ENCODE measurements at regions not wholly inside any gene's neighbourhood (a gene's known extent, or its start where the extent isn't known, plus 50 kb on each side); places are given as distances from the start of the nearest gene placed in this dataset.
A peak's percentile ranks its signal among the peaks of the same experiment; 100 is the strongest.

DNA sequence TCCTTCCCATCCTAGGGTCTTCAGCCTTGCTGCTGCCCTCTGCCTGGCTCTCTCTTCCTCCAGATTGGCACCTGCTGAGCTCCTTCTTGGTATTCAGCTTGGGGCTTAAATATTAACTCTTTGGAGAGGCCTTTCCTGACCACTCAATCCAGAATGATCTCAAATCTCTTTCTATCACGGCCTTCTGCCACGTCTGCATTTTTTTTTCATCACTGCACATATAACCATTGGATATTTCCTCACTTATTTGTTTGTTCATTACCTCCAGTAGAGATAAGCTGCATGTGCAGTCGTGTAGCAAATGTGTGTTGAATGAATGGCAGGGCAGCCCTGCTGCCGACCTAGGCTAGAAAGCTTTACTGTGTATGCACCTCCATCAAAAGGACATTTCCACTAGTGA is 51.6 kb upstream of the MPP7 start:
- Histone ChIP-seq H3K27ac (ENCODE audit: low read depth, low read length) (no peak overlapping the region), H3K4me1 (ENCODE audit: control insufficient read depth in 1 of 2, insufficient read depth in 2 of 2, low read length in 2 of 2) (no peaks in the 10 kb centered on the region), H3K9ac (ENCODE audit: low read depth in 1 of 2, low read length in 2 of 2) (no peak overlapping the region), H3K9me3 (ENCODE audit: control insufficient read depth in 1 of 2, low read length in 2 of 2) (no peaks in the 10 kb centered on the region), H3K4me3 (ENCODE audit: low read depth in 1 of 2, low read length in 2 of 2) (no peak overlapping the region), H3K27me3 (ENCODE audit: control insufficient read depth in 1 of 2, insufficient read depth in 2 of 2, low read length in 2 of 2) (no peaks in the 10 kb centered on the region), H3K36me3 (ENCODE audit: control insufficient read depth in 1 of 2, insufficient read depth in 2 of 2, low read length in 2 of 2) (no peaks in the 10 kb centered on the region)

DNA sequence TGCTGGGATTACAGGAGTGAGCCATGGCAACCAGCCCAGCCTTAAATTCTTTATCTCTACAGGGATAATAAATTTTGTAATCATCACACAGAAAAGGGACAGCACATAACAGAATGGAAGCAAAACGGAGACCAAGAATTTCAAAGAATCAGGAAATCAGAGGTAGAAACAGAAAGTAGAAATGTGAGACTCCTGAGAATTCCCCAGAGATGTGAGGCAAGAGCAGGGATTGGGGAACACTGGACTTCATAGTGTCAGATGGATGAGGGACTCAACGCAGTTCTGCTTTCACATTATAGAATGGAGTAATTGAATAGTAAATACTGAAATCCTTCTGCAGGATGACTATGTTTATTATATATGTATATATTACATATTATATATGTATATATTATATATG is 52.5 kb upstream of the MPP7 start:
- Histone ChIP-seq H3K4me3 (ENCODE audit: low read depth in 1 of 2, low read length in 2 of 2) (no peak overlapping the region), H3K36me3 (ENCODE audit: control insufficient read depth in 1 of 2, insufficient read depth in 2 of 2, low read length in 2 of 2) (no peaks in the 10 kb centered on the region), H3K4me1 (ENCODE audit: control insufficient read depth in 1 of 2, insufficient read depth in 2 of 2, low read length in 2 of 2) (no peaks in the 10 kb centered on the region), H3K27ac (ENCODE audit: low read depth, low read length) (no peak overlapping the region), H3K27me3 (ENCODE audit: control insufficient read depth in 1 of 2, insufficient read depth in 2 of 2, low read length in 2 of 2) (no peaks in the 10 kb centered on the region), H3K9ac (ENCODE audit: low read depth in 1 of 2, low read length in 2 of 2) (no peak overlapping the region), H3K9me3 (ENCODE audit: control insufficient read depth in 1 of 2, low read length in 2 of 2) (no peaks in the 10 kb centered on the region)

DNA sequence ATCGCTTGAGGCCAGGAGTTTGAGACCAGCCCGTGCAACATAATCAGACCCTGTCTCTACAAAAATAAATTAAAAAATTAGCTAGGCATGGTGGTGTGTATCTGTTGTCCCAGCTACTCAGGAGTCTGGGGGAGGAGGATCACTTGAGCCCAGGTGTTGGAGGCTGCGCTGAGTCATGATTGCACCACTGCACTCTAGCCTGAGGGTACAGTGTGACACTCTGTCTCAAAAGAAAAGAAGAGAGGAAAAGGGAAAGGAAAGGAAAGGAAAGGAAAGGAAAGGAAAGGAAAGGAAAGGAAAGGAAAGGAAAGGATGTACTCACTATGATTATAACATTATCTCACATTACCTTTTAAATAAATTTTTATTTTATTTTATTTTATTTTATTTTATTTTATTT is 56.5 kb upstream of the MPP7 start:
- Histone ChIP-seq H3K36me3 (ENCODE audit: control insufficient read depth in 1 of 2, insufficient read depth in 2 of 2, low read length in 2 of 2) (no peaks in the 10 kb centered on the region), H3K27ac (ENCODE audit: low read depth, low read length) (no peak overlapping the region), H3K9ac (ENCODE audit: low read depth in 1 of 2, low read length in 2 of 2) (no peak overlapping the region), H3K9me3 (ENCODE audit: control insufficient read depth in 1 of 2, low read length in 2 of 2) (no peaks in the 10 kb centered on the region), H3K27me3 (ENCODE audit: control insufficient read depth in 1 of 2, insufficient read depth in 2 of 2, low read length in 2 of 2) (no peaks in the 10 kb centered on the region), H3K4me3 (ENCODE audit: low read depth in 1 of 2, low read length in 2 of 2) (no peak overlapping the region), H3K4me1 (ENCODE audit: control insufficient read depth in 1 of 2, insufficient read depth in 2 of 2, low read length in 2 of 2) (no peaks in the 10 kb centered on the region)

DNA sequence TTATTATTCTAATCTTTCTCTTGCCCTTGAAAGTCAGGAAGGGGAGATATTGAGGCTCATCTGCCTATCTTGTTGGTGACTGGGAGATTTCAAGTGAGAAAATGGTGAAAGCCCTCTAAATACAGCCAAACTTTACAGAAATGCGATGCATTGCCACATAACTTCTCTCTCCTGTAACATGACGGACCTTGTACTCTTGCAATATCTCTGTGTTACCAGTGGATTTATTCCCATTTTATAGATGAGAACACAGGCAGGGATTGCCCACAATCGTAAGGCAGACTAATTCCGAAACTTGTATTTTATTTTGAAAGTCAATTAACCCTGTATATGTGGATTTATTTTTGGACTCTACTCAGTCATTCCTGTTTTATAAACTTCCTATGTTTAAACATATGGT is 57.3 kb upstream of the MPP7 start:
- no peaks in the 10 kb centered on the region for H3K27me3 ChIP-seq (ENCODE audit: control insufficient read depth in 1 of 2, insufficient read depth in 2 of 2, low read length in 2 of 2)
- H3K27ac ChIP-seq (ENCODE audit: low read depth, low read length), result no peak overlapping the region
- H3K9ac ChIP-seq (ENCODE audit: low read depth in 1 of 2, low read length in 2 of 2), result no peak overlapping the region
- H3K36me3 ChIP-seq (ENCODE audit: control insufficient read depth in 1 of 2, insufficient read depth in 2 of 2, low read length in 2 of 2), result no peaks in the 10 kb centered on the region
- H3K9me3 ChIP-seq (ENCODE audit: control insufficient read depth in 1 of 2, low read length in 2 of 2), result no peaks in the 10 kb centered on the region
- H3K4me3 ChIP-seq (ENCODE audit: low read depth in 1 of 2, low read length in 2 of 2), result no peak overlapping the region
- H3K4me1 ChIP-seq (ENCODE audit: control insufficient read depth in 1 of 2, insufficient read depth in 2 of 2, low read length in 2 of 2), result peaks cover 0 to 1% of the 10 kb centered on the region in 2 donors

DNA sequence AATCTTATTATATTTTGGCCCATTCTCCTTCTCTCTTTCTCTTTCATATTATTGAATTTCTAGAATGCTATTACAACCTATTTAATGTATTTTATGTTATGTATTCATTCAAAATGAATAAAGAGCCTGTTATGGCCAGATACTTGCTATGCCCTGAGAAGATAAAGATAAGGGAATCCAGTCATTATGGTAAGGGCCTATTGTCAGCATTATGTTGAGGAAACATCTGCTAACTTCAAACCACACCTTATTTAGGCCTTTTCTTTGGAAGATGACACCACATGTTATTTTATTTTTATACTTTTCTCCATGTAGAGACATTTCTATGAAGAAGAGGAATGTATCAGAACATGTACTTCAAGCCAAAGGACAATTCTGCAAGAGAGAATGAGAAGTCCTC is 60.5 kb upstream of the MPP7 start:
- Histone ChIP-seq H3K9me3 (ENCODE audit: control insufficient read depth in 1 of 2, low read length in 2 of 2) (no peaks in the 10 kb centered on the region), H3K27ac (ENCODE audit: low read depth, low read length) (no peak overlapping the region), H3K36me3 (ENCODE audit: control insufficient read depth in 1 of 2, insufficient read depth in 2 of 2, low read length in 2 of 2) (no peaks in the 10 kb centered on the region), H3K27me3 (ENCODE audit: control insufficient read depth in 1 of 2, insufficient read depth in 2 of 2, low read length in 2 of 2) (no peaks in the 10 kb centered on the region), H3K9ac (ENCODE audit: low read depth in 1 of 2, low read length in 2 of 2) (no peak overlapping the region), H3K4me3 (ENCODE audit: low read depth in 1 of 2, low read length in 2 of 2) (no peak overlapping the region), H3K4me1 (ENCODE audit: control insufficient read depth in 1 of 2, insufficient read depth in 2 of 2, low read length in 2 of 2) (peaks cover 7 to 11% of the 10 kb centered on the region in 2 donors)

DNA sequence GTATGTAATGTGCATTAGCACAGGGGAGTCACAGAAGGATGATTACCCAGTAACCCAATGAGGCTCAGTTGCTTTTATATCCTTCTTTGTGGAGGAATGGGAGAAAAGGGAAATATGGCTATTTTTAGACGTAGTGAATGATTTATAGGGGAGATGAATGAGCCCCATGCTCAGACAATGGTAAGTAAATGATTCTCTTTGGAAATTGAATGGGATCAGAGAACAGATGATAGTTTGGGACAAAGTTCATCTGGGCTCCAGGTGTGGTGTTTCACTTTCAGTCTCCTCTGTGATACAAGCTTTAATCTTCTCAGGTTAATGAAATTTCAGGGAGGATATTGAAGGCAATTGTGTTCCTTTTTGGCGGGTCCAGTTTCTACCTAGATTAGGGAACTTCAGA is 63.0 kb upstream of the MPP7 start:
- Histone ChIP-seq H3K4me3 (ENCODE audit: low read depth in 1 of 2, low read length in 2 of 2) (peak overlapping the region; percentile 40 to 42), H3K27ac (ENCODE audit: low read depth, low read length) (no peak overlapping the region), H3K9ac (ENCODE audit: low read depth in 1 of 2, low read length in 2 of 2) (peak overlapping the region in 1 of 2 donors; percentile 13)

DNA sequence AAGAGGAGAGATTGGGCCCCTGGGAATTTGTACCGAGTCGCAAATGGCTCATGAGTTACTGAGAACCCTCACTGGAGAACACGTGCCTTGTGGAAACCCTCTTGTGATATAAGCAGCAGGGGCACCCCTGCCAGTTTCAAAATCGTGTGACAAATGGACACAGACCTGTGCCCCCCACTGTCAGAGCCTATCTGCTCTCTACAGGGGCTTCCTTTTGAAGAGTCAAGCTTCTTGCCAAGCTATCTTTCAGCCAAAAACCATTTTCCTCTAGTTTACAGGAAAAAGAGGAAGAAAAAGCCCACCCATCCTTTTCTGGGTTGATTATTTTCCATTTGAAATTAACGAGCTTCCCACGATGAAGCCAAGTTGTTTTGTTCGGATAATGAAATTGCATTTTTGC is 64.1 kb upstream of the MPP7 start:
- no peaks in the 10 kb centered on the region for H3K36me3 ChIP-seq (ENCODE audit: control insufficient read depth in 1 of 2, insufficient read depth in 2 of 2, low read length in 2 of 2)
- no peak overlapping the region for H3K4me3 ChIP-seq (ENCODE audit: low read depth in 1 of 2, low read length in 2 of 2)
- no peak overlapping the region for H3K27ac ChIP-seq (ENCODE audit: low read depth, low read length)

More for the DNA sequence above, 63.0 kb upstream of the MPP7 start:
- H3K27me3 ChIP-seq (ENCODE audit: control insufficient read depth in 1 of 2, insufficient read depth in 2 of 2, low read length in 2 of 2), result no peaks in the 10 kb centered on the region
- H3K9me3 ChIP-seq (ENCODE audit: control insufficient read depth in 1 of 2, low read length in 2 of 2), result no peaks in the 10 kb centered on the region
- peaks cover 7 to 11% of the 10 kb centered on the region in 2 donors for H3K4me1 ChIP-seq (ENCODE audit: control insufficient read depth in 1 of 2, insufficient read depth in 2 of 2, low read length in 2 of 2)
- H3K36me3 ChIP-seq (ENCODE audit: control insufficient read depth in 1 of 2, insufficient read depth in 2 of 2, low read length in 2 of 2), result no peaks in the 10 kb centered on the region

DNA sequence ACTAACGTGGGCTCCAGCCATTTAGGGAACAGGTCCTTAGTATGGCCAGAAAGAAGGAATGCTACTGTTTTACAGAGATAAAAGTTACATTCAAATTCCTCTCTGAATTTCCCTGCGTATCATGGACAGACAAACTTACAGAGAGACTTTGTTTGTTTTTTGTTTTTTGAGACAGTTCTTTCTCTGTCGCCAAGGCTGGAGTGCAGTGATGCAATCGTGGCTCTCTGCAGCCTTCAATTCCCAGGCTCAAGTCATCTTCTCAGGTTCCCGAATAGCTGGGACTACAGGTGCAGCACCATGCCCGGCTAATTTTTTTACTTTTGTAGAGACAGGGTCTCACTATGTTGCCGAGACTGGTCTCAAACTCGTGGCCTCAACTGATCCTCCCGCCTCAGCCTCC is 64.5 kb upstream of the MPP7 start:
- no peaks in the 10 kb centered on the region for H3K27me3 ChIP-seq (ENCODE audit: control insufficient read depth in 1 of 2, insufficient read depth in 2 of 2, low read length in 2 of 2)
- no peaks in the 10 kb centered on the region for H3K9me3 ChIP-seq (ENCODE audit: control insufficient read depth in 1 of 2, low read length in 2 of 2)
- H3K4me1 ChIP-seq (ENCODE audit: control insufficient read depth in 1 of 2, insufficient read depth in 2 of 2, low read length in 2 of 2), result peaks cover 7 to 11% of the 10 kb centered on the region in 2 donors
- no peak overlapping the region for H3K4me3 ChIP-seq (ENCODE audit: low read depth in 1 of 2, low read length in 2 of 2)
- no peak overlapping the region for H3K9ac ChIP-seq (ENCODE audit: low read depth in 1 of 2, low read length in 2 of 2)
- no peaks in the 10 kb centered on the region for H3K36me3 ChIP-seq (ENCODE audit: control insufficient read depth in 1 of 2, insufficient read depth in 2 of 2, low read length in 2 of 2)
- H3K27ac ChIP-seq (ENCODE audit: low read depth, low read length), result no peak overlapping the region

More for the DNA sequence above, 64.1 kb upstream of the MPP7 start:
- H3K4me1 ChIP-seq (ENCODE audit: control insufficient read depth in 1 of 2, insufficient read depth in 2 of 2, low read length in 2 of 2), result peaks cover 7 to 11% of the 10 kb centered on the region in 2 donors
- H3K27me3 ChIP-seq (ENCODE audit: control insufficient read depth in 1 of 2, insufficient read depth in 2 of 2, low read length in 2 of 2), result no peaks in the 10 kb centered on the region
- H3K9ac ChIP-seq (ENCODE audit: low read depth in 1 of 2, low read length in 2 of 2), result no peak overlapping the region
- H3K9me3 ChIP-seq (ENCODE audit: control insufficient read depth in 1 of 2, low read length in 2 of 2), result no peaks in the 10 kb centered on the region

DNA sequence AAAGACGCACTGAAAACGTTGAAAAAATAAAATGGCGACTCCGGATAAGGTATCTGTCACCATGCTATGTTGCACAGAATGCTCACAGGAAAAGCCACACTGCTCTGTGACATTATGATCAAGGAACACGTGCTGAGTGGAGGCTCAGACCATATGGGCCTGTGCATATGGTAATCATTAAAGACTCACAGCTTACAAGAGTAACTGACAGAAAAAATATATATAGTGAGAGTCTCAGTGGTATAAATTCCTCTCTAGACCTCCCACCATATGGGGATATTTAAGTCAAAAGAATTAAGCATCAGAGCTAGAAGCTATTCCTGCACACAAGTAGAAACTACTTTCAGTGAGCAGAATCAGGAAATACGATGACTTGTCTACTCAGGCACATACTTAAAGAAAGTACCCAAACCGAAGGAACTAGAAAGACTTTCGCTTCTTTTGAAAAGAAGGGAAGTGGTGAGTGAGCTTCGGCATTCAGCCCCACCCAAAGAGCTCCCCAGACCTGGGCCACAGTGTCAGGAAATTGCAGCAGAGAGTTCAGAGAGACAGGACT is 65.1 kb upstream of the MPP7 start:
- Histone ChIP-seq H3K4me1 (ENCODE audit: control insufficient read depth in 1 of 2, insufficient read depth in 2 of 2, low read length in 2 of 2) (peaks cover 7 to 11% of the 10 kb centered on the region in 2 donors), H3K27ac (ENCODE audit: low read depth, low read length) (no peak overlapping the region), H3K27me3 (ENCODE audit: control insufficient read depth in 1 of 2, insufficient read depth in 2 of 2, low read length in 2 of 2) (no peaks in the 10 kb centered on the region), H3K36me3 (ENCODE audit: control insufficient read depth in 1 of 2, insufficient read depth in 2 of 2, low read length in 2 of 2) (no peaks in the 10 kb centered on the region), H3K4me3 (ENCODE audit: low read depth in 1 of 2, low read length in 2 of 2) (no peak overlapping the region), H3K9me3 (ENCODE audit: control insufficient read depth in 1 of 2, low read length in 2 of 2) (no peaks in the 10 kb centered on the region), H3K9ac (ENCODE audit: low read depth in 1 of 2, low read length in 2 of 2) (no peak overlapping the region)

DNA sequence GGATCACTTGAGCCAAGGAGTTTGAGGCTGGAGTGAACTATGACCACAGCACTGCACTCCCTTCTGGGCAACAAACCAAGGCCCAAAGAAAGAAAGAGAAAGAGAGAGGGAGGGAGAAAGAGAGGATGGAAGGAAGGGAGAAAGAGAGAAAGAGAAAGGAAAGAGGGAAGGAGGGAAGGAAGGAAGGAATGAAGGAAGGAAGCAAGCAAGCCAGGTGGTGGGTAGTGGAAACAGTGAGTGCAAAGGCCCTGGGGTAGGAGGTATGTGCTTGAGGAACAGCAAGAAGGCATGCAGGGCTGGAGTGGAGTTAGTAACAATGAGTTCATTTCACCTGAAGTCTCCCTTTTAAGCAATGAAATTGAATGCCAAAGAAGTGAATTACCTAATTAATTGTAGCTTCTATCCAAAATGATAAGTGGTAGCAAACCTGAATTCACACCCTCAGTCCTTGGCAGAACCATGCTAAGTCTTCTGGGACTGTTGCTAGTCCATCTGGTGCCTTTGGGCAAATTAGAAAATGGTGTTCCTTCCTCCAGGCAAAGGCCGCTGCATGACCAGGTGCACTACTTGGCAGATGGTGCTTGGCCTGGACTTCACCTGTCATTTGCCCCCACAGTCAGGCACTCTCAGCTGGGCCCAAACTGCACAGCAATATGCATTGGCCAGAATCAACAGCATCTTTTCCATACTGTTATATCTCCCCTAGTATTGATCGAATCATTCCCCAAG is 67.4 kb upstream of the MPP7 start:
- H3K27me3 ChIP-seq (ENCODE audit: control insufficient read depth in 1 of 2, insufficient read depth in 2 of 2, low read length in 2 of 2), result no peaks in the 10 kb centered on the region
- no peaks in the 10 kb centered on the region for H3K9me3 ChIP-seq (ENCODE audit: control insufficient read depth in 1 of 2, low read length in 2 of 2)
- peaks cover 5 to 10% of the 10 kb centered on the region in 2 donors for H3K4me1 ChIP-seq (ENCODE audit: control insufficient read depth in 1 of 2, insufficient read depth in 2 of 2, low read length in 2 of 2)
- no peak overlapping the region for H3K9ac ChIP-seq (ENCODE audit: low read depth in 1 of 2, low read length in 2 of 2)
- no peaks in the 10 kb centered on the region for H3K36me3 ChIP-seq (ENCODE audit: control insufficient read depth in 1 of 2, insufficient read depth in 2 of 2, low read length in 2 of 2)
- H3K4me3 ChIP-seq (ENCODE audit: low read depth in 1 of 2, low read length in 2 of 2), result no peak overlapping the region
- no peak overlapping the region for H3K27ac ChIP-seq (ENCODE audit: low read depth, low read length)
